ENCODE measurements at regions not wholly inside any gene's neighbourhood (a gene's known extent, or its start where the extent isn't known, plus 50 kb on each side); places are given as distances from the start of the nearest gene placed in this dataset.

DNA sequence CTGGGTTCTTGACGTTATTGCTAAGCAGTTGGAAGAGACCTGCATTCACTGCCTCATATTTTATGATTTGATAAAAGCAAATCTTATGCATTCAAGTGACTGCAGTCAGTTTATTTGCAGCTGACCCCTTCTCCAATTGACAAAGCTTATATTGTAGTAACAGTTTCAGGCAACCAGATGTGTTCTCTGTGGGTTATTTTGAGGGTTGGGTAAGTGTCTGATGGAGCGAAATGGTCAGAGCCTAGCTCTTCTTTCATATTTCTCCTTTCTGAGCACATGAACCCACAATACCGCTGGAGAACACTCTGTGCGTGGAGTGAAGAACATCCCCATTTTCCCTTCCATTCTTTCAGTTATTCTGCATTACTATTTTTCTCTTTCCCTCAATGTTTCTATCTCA is 125.8 kb upstream of the KCNH8 start:
- TF ChIP-seq EP300 (IDR thresholded peaks at IDR 0.05; ENCODE audit: borderline replicate concordance in 1 of 2, low read depth in 2 of 2, low read length in 2 of 2) (no peak), POLR2A (IDR thresholded peaks at IDR 0.05; ENCODE audit: control extremely low read depth in 1 of 2, low read depth in 2 of 2, low read length in 2 of 2) (no peak), ZNF274 (IDR thresholded peaks at IDR 0.05; ENCODE audit: borderline replicate concordance, extremely low read depth, low read length) (no peak), CTCF (IDR thresholded peaks at IDR 0.05; ENCODE audit: control extremely low read depth in 1 of 3, insufficient read depth in 1 of 3, low read depth in 1 of 3, low read length in 3 of 3) (no peak), SP1 (IDR thresholded peaks at IDR 0.05; ENCODE audit: low read depth, low read length) (no peak), POLR2AphosphoS5 (IDR thresholded peaks at IDR 0.05; ENCODE audit: low read depth, low read length) (no peak), JUND (IDR thresholded peaks at IDR 0.05; ENCODE audit: low read length) (no peak), RAD21 (IDR thresholded peaks at IDR 0.05 in 1 of 2, conservative IDR thresholded peaks at IDR 0.05 in 1 of 2; ENCODE audit: low read depth in 2 of 2, low read length in 2 of 2) (no peak), NRF1 (IDR thresholded peaks at IDR 0.05; ENCODE audit: low read depth, low read length) (no peak), FOSL1 (IDR thresholded peaks at IDR 0.05; ENCODE audit: insufficient read depth, low read depth, low read length) (no peak), SIN3A (conservative IDR thresholded peaks at IDR 0.05 in 1 of 2, IDR thresholded peaks at IDR 0.05 in 1 of 2; ENCODE audit: low read depth in 1 of 2, low read length in 2 of 2) (no peak), CEBPB (IDR thresholded peaks at IDR 0.05; ENCODE audit: low read depth, low read length) (no peak), SUZ12 (IDR thresholded peaks at IDR 0.05; ENCODE audit: low read length) (no peak)
- TF ChIP-seq, protein P1, sequence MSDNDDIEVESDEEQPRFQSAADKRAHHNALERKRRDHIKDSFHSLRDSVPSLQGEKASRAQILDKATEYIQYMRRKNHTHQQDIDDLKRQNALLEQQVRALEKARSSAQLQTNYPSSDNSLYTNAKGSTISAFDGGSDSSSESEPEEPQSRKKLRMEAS (IDR thresholded peaks at IDR 0.05): no peak

All from H1 (cell line).